GM20000 (cell line): ENCODE measurements at regions not wholly inside any gene's neighbourhood (a gene's known extent, or its start where the extent isn't known, plus 50 kb on each side); places are given as distances from the start of the nearest gene placed in this dataset.

Experiments used
- DNase-seq: peaks from one replicate; pipeline ENCODE4 v3.0.0; 2012; ENCODE audit warnings: low spot score
- TF ChIP-seq, protein P1 (sequence below): IDR thresholded peaks from 2 replicates; pipeline ENCODE4 v1.5.1; 2012; ENCODE audit warnings: mild to moderate bottlenecking, control low read depth; ENCODE audit errors: extremely low read depth, missing control alignments

DNA sequence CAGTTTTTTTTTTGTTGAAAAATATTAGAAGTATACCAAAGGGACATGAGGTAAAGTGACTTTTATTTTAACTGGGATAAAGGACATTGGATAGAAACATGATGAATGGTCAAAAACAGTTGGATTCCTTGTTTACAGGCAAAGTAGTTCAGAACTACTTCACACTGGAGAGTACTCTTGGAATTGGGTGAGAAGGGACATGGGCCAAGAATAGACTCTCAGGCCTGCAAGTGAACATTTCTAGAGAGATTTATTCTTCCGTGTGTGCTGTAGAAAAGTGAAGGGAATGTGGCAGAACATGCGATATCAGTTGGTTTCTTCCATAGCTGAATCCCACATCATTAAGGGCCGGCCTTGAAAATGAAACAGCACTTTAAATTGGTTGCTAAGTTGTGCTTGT lies 290.5 kb downstream of the ADGRL2 start:
- TF ChIP-seq, protein P1, sequence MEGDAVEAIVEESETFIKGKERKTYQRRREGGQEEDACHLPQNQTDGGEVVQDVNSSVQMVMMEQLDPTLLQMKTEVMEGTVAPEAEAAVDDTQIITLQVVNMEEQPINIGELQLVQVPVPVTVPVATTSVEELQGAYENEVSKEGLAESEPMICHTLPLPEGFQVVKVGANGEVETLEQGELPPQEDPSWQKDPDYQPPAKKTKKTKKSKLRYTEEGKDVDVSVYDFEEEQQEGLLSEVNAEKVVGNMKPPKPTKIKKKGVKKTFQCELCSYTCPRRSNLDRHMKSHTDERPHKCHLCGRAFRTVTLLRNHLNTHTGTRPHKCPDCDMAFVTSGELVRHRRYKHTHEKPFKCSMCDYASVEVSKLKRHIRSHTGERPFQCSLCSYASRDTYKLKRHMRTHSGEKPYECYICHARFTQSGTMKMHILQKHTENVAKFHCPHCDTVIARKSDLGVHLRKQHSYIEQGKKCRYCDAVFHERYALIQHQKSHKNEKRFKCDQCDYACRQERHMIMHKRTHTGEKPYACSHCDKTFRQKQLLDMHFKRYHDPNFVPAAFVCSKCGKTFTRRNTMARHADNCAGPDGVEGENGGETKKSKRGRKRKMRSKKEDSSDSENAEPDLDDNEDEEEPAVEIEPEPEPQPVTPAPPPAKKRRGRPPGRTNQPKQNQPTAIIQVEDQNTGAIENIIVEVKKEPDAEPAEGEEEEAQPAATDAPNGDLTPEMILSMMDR = no peak
- DNase-seq = no peak

GRCh38 chr1:82090104-82090503 lies 289.4 kb downstream of the ADGRL2 start:
- TF ChIP-seq, protein P1 = no peak
- no peak for DNase-seq

- DNase-seq = no peak
- TF ChIP-seq, protein P1 = no peak
Observed at GRCh38 chr1:82086739-82087138, 286.0 kb downstream of the ADGRL2 start.

GRCh38 chr1:82079607-82080006 lies 278.9 kb downstream of the ADGRL2 start:
- TF ChIP-seq, protein P1 = no peak
- DNase-seq = no peak

DNA sequence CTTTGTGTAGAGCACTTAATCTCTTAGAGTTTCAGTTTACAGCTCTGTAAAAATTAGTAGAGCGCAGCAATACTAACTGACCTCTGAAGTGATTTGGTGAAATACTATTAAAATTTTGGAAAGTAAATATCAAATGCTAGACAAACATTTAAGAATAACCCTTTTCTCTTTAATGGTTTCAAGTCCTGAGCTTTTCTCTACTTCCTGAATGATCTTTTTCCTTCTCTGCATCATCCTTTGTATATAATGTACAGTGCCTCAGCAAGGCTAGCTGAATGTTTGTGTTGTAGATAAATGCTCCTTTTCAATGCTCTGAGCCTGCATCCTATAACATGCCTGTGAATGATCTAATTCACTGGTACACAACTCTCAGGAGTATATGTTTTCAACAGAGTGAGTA lies 272.9 kb downstream of the ADGRL2 start:
- TF ChIP-seq, protein P1 = no peak

GRCh38 chr1:82073071-82073470 lies 272.3 kb downstream of the ADGRL2 start:
- DNase-seq = no peak
- TF ChIP-seq, protein P1 = no peak

More for the DNA sequence above, 272.9 kb downstream of the ADGRL2 start:
- no peak for DNase-seq

DNA sequence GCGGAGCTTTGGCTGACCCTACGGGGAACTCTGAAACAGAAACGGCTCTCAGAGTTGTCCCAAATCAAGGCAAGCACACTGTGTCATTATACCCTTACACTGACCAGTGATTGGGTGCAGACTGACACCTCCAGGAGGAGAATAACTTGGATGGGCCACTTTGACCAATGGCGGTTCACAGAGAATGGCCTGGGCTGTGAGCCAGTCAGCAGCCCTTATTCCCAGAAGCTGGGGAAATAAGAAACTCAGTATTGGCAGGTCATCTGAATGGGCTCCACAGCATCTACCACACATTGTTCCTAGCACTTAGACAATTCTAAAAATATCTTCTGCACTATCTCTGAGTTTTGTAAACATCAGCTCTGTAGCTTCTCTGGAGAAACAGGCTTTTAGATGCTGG lies 265.2 kb downstream of the ADGRL2 start:
- TF ChIP-seq, protein P1 = no peak
- no peak for DNase-seq
